HG03060 (cell line): ENCODE measurements at regions not wholly inside any gene's neighbourhood (a gene's known extent, or its start where the extent isn't known, plus 50 kb on each side); places are given as distances from the start of the nearest gene placed in this dataset.
A peak's percentile ranks its signal among the peaks of the same experiment; 100 is the strongest.
"Not testable (repeated sequence)": the region's sequence is repeated elsewhere in the genome, so short reads cannot be mapped to it uniquely, and the experiment has no call there.

Source experiments
- ATAC-seq: cut with Tn5 transposase; IDR thresholded peaks from one replicate; pipeline ENCODE4 v1.9.1; 2021; ENCODE audit warnings: low read depth, moderate number of reproducible peaks; ENCODE audit not compliant: unreplicated experiment

GRCh38 chr1:90864681-90865080 lies 147.6 kb upstream of the BARHL2 start:
- no peak for ATAC-seq

GRCh38 chr1:90862782-90863181 lies 145.7 kb upstream of the BARHL2 start:
- no peak for ATAC-seq

DNA sequence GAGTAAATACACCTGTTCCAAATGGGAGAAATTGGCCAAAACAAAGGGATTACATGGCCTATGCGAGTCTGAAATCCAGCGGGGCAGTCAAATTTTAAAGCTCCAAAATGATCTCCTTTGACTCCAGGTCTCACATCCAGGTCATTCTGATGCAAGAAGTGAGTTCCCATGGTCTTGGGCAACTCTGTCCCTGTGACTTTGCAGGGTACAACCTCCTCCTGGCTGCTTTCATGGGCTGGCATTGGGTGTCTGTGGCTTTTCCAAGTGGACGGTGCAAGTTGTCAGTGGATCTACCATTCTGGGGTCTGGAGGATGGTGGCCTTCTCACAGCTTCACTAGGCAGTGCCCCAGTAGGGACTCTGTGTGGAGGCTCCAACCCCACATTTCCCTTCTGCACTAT lies 144.3 kb upstream of the BARHL2 start:
- ATAC-seq = not testable (repeated sequence)

DNA sequence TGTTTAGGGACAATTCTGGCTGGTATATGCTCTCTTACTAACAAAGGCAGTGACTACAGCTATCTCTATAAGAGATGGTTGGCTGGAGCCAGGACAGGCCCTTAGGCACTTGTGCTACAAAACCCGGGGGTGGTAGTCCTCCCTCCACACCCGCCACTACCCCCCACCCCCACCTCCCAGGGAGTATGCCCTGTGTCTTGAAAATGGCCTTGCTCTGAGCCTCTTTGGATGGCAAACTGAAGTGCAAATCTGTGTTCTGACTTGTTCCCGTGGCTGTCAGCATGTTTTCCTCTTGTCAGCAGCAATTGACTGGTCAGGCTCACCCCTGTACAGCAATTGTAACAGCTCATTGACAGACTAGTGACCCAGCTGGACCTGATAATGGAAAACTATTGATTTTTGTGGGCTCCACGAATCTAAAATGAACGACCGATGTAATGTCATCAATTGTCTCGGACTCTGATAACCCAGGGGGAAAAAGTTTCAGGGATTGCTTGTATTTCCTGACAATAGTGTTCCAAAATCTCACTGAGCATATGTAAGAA lies 139.4 kb upstream of the BARHL2 start:
- no peak for ATAC-seq

DNA sequence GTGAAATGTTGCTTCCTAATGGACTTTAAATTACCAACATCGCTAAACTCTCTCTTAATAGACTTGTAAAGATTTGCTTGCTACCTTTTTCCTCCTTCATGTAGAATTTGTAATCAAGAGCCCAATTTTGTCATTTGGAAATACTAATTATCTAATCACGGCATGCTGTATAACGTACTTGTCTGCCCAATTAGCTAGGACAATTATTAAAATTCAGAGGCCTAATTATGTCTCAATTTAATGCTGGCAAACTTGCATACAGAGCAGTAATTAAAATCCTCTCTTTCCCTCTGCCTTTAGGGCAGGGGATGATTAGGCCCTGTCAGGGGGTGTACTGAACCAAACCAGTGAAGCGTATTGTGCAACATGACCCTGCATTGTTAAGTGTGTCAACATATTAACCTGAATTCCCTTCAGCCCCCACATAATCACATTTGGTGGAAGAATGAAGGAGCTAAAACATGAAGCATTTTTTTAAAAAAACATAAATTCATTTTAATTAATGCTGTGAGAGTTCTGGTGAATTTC lies 137.4 kb upstream of the BARHL2 start:
- no peak for ATAC-seq

GRCh38 chr1:90851711-90852050 lies 134.6 kb upstream of the BARHL2 start:
- no peak for ATAC-seq

GRCh38 chr1:90850898-90851710 lies 134.0 kb upstream of the BARHL2 start:
- peak; percentile 54 for ATAC-seq

DNA sequence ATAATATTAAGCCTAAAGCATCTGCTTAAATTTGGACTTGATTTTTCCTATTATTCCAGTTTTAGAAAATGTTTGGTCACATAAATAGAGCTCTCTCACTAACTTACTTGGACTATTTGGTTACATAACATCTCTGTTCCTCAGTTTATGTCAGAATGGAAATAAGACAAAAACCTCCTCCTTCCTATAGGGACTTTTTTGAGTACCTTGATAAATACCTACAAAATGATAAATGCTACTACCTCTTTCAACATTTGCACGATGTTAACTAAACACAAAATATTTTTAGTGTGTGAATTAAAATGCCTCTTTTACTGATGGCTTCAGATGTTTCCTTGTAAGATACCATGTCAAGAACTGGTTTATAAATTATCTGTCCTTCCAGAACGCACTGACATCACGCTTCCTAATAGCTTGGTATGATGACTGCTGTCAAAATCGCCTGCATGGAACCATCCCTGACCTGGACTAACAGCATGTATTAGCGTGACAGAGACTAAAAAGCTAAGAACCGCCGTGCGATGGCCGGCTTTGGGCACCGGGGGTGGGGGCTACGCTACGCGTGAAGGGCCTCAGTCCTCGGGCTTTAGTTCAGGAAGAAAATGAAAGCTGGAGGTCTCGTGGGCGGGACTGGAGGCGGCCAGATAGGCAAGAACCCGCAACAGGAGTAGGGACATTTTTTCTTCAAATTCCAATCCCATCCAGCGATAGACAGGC lies 133.2 kb upstream of the BARHL2 start:
- peak; percentile 9 for ATAC-seq

DNA sequence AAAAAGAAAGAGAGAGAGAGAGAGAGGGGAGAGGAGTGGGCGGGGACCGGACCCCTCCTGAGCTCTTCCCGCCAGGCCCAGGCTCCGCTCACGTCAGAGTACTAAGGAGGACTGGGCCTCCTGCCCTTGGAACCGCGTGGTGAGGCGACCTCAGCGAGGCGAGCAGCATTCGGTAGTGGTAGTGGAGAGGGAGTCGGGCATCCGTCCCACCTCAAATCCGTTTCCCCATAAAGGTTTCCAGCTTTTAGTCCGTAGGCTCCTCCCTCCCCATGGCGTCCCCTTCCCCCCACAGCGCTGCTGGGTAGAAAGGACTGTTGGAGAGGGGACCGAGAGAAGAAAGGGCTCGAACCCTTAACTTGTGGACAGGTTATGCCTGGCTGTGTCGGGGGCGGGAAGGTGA lies 124.4 kb upstream of the BARHL2 start:
- no peak for ATAC-seq

GRCh38 chr1:90840352-90840751 lies 123.2 kb upstream of the BARHL2 start:
- ATAC-seq = no peak

- no peak for ATAC-seq
Measured at GRCh38 chr1:90839323-90839722, 122.2 kb upstream of the BARHL2 start.

DNA sequence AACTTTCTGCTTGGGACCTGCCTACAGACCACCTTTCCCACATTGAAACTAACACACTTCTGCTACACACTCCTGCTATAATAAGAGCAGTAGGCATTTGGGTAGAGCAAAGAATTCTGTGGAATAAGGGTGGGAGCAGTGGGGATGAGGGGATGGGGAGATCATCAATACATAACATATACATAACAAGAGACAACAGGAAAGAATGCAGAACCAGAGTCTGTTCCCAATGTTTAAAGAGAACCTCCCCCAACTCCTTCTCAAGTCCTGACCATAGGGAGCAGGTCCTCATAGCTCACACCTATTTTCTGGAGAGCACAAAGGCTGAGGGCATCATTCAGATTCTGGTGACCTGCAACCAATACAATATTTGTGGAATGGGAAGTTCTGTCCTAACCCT lies 121.6 kb upstream of the BARHL2 start:
- no peak for ATAC-seq

DNA sequence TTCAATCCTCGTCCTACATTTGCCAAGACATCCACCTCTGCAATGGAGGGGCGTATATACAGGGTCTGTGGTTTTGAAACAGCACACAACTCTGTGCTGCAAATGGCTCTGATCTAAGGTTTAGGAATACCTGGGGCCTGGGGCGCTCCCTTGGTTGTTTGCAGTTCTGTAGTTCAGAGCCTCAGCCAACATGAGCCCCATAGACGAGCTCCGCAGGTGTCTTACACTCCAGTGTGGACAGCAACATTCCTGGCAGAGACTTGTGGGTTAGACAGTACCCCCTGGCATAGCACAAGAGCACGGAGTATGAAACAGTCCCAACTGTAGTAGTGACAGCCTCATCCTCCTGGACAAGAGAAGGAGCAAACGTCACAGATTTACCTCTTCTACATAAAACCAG lies 120.3 kb upstream of the BARHL2 start:
- no peak for ATAC-seq

DNA sequence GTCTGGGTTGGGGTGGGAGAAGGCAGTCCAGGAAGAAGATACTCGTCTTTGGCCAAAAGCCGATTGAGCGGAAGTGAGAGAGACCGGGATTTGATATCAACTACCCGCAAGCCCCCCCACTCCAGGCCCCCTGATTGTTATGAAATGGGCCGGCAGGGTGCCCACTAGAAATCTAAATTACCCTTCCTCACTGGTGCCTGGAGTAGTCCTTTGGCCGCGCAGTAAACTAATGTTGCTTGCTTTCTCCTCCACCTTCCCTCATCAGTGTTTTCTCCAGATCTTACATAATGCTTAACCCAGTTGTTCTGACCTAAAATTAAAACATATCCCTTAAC lies 119.2 kb upstream of the BARHL2 start:
- ATAC-seq = no peak

- no peak for ATAC-seq
Measured at GRCh38 chr1:90835661-90836344, 118.7 kb upstream of the BARHL2 start.

GRCh38 chr1:90834886-90835660 lies 118.0 kb upstream of the BARHL2 start:
- no peak for ATAC-seq

GRCh38 chr1:90834354-90834885 lies 117.3 kb upstream of the BARHL2 start:
- ATAC-seq = no peak

DNA sequence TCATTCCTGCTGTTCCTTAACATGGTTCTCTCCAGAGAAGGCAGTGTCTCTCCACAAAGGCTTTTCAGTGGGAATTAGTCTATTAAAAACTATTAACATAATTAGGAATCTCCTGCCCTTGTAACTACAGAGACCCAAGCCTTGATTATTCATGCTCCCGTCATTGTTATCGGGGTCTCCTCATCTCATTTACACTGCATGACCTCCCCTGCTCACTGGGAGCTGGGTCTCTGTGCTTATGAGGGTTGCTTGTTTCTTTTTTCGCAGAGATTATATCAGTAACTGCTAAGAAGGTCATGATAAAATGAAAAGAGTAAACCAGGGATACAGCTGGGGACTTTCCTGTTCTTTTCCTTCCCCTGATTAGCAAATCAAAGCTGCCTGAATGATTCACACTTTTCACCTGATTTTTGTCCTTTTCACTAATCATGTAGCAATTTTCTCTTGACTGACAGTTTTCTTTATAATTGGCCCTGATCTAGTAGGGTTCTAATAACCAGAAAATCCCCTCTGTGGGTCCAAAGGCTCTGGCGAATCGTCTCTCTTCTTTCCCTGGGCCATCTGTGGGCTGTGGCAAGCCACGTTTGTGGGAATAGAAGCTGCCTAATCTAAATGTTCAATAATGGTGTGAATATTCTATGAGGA lies 116.5 kb upstream of the BARHL2 start:
- ATAC-seq = no peak

DNA sequence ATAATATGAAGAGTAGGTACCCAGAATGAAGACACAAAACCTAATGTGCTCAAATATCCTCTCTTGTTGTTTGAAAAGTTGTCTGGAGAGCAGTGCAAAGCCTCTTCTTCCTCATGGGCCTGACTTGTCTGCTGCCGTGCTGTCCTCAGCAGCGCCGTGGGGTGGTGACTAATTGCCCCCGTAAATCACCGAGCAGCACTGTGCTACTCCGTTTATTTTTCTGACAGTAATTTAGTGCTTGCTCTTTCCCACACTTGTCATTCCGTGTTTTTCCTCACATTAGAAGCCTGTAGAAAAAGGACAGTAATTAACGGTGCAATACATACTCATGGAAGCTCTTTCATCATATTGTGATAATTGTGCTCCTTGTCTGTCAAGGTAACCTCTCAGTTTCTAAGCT lies 114.8 kb upstream of the BARHL2 start:
- ATAC-seq = no peak

GRCh38 chr1:90826834-90827233 lies 109.7 kb upstream of the BARHL2 start:
- ATAC-seq = no peak
